K562 (cell line): ENCODE measurements at regions not wholly inside any gene's neighbourhood (a gene's known extent, or its start where the extent isn't known, plus 50 kb on each side); places are given as distances from the start of the nearest gene placed in this dataset.

Experiments
- CBFA2T3 ChIP-seq: fragments of 450-650 bp; IDR thresholded peaks from 2 replicates; pipeline ENCODE4 v1.6.1; 2017
- CCNT2 ChIP-seq: IDR thresholded peaks from 2 replicates; pipeline ENCODE4 v1.6.1; 2011; ENCODE audit warnings: borderline replicate concordance, low read depth, mild to moderate bottlenecking, moderate library complexity, mixed read lengths, low read length; ENCODE audit not compliant: insufficient read length; ENCODE audit errors: extremely low read depth
- CEBPB ChIP-seq: fragments of 450-650 bp; IDR thresholded peaks from 2 replicates; pipeline ENCODE4 v1.6.1; 2016; ENCODE audit warnings: missing genetic modification characterization, missing compliant biosample characterization
- DNMT1 ChIP-seq: fragments of 450-650 bp; IDR thresholded peaks from 2 replicates; pipeline ENCODE4 v1.6.1; 2016; ENCODE audit warnings: antibody characterized with exemption, mild to moderate bottlenecking
- E2F4 ChIP-seq: sonication (generic); formaldehyde crosslinking; IDR thresholded peaks from 2 replicates; pipeline ENCODE4 v1.8.0; 2022; ENCODE audit warnings: mild to moderate bottlenecking, low read depth, missing genetic modification reagents
- HNRNPH1 ChIP-seq: fragments of 200-400 bp; formaldehyde crosslinking; optimal IDR thresholded peaks from 2 replicates; pipeline ENCODE3; 2017; ENCODE audit warnings: low read depth, mild to moderate bottlenecking, low read length, moderate library complexity
- LCOR ChIP-seq: sonication (generic); formaldehyde crosslinking; IDR thresholded peaks from 2 replicates; pipeline ENCODE4 v1.8.0; 2022; ENCODE audit warnings: mild to moderate bottlenecking, missing genetic modification reagents
- MCM5 ChIP-seq: fragments of 450-650 bp; IDR thresholded peaks from 2 replicates; pipeline ENCODE4 v1.6.1; 2016; ENCODE audit warnings: low read depth
- MYNN ChIP-seq, 2 experiments: sonication (generic); formaldehyde crosslinking in 1 of 2; IDR thresholded peaks; 2 replicates each; pipeline versions ENCODE4 v1.5.0 to v1.6.1; 2016 to 2020; ENCODE audit warnings: antibody characterized with exemption in 1 of 2, missing genetic modification reagents in 1 of 2
- SOX6 ChIP-seq: fragments of 450-650 bp; IDR thresholded peaks from 2 replicates; pipeline ENCODE4 v1.6.1; 2014; ENCODE audit warnings: mild to moderate bottlenecking
- SPI1 ChIP-seq: IDR thresholded peaks from 2 replicates; pipeline ENCODE4 v1.6.1; 2011; ENCODE audit warnings: low read depth, low read length, control low read depth, borderline replicate concordance
- TEAD4 ChIP-seq, 2 experiments: sonication (generic) in 1 of 2; formaldehyde crosslinking in 1 of 2; IDR thresholded peaks; 2 replicates each; pipeline versions ENCODE4 v1.6.1 to v1.8.0; 2012 to 2022; ENCODE audit warnings: borderline replicate concordance in 1 of 2, inconsistent platforms in 1 of 2, low read length in 1 of 2, mild to moderate bottlenecking in 1 of 2, missing genetic modification reagents in 1 of 2
- ZFP1 ChIP-seq: fragments of 450-650 bp; formaldehyde crosslinking; IDR thresholded peaks from 2 replicates; pipeline ENCODE4 v1.4.0; 2020; ENCODE audit warnings: mild to moderate bottlenecking, mixed read lengths
- ZNF282 ChIP-seq: sonication (generic); formaldehyde crosslinking; IDR thresholded peaks from 2 replicates; pipeline ENCODE4 v1.8.1; 2023; ENCODE audit warnings: missing genetic modification reagents
- ZNF584 ChIP-seq: fragments of 200-800 bp; sonication (Bioruptor generic); IDR thresholded peaks from 2 replicates; pipeline ENCODE4 v1.6.1; 2016; ENCODE audit warnings: low read depth, mild to moderate bottlenecking, missing genetic modification characterization, missing compliant biosample characterization
- TF ChIP-seq, protein P1 (sequence below): fragments of 450-650 bp; IDR thresholded peaks from 2 replicates; pipeline ENCODE4 v1.6.1; 2016; ENCODE audit warnings: mild to moderate bottlenecking, moderate library complexity
- TF ChIP-seq, protein P2 (sequence below): fragments of 450-650 bp; IDR thresholded peaks from 2 replicates; pipeline ENCODE4 v1.6.1; 2016

GRCh38 chr3:71928212-71928611, 143.3 kb upstream of the PROK2 start (continued):
- TF ChIP-seq, protein P1, sequence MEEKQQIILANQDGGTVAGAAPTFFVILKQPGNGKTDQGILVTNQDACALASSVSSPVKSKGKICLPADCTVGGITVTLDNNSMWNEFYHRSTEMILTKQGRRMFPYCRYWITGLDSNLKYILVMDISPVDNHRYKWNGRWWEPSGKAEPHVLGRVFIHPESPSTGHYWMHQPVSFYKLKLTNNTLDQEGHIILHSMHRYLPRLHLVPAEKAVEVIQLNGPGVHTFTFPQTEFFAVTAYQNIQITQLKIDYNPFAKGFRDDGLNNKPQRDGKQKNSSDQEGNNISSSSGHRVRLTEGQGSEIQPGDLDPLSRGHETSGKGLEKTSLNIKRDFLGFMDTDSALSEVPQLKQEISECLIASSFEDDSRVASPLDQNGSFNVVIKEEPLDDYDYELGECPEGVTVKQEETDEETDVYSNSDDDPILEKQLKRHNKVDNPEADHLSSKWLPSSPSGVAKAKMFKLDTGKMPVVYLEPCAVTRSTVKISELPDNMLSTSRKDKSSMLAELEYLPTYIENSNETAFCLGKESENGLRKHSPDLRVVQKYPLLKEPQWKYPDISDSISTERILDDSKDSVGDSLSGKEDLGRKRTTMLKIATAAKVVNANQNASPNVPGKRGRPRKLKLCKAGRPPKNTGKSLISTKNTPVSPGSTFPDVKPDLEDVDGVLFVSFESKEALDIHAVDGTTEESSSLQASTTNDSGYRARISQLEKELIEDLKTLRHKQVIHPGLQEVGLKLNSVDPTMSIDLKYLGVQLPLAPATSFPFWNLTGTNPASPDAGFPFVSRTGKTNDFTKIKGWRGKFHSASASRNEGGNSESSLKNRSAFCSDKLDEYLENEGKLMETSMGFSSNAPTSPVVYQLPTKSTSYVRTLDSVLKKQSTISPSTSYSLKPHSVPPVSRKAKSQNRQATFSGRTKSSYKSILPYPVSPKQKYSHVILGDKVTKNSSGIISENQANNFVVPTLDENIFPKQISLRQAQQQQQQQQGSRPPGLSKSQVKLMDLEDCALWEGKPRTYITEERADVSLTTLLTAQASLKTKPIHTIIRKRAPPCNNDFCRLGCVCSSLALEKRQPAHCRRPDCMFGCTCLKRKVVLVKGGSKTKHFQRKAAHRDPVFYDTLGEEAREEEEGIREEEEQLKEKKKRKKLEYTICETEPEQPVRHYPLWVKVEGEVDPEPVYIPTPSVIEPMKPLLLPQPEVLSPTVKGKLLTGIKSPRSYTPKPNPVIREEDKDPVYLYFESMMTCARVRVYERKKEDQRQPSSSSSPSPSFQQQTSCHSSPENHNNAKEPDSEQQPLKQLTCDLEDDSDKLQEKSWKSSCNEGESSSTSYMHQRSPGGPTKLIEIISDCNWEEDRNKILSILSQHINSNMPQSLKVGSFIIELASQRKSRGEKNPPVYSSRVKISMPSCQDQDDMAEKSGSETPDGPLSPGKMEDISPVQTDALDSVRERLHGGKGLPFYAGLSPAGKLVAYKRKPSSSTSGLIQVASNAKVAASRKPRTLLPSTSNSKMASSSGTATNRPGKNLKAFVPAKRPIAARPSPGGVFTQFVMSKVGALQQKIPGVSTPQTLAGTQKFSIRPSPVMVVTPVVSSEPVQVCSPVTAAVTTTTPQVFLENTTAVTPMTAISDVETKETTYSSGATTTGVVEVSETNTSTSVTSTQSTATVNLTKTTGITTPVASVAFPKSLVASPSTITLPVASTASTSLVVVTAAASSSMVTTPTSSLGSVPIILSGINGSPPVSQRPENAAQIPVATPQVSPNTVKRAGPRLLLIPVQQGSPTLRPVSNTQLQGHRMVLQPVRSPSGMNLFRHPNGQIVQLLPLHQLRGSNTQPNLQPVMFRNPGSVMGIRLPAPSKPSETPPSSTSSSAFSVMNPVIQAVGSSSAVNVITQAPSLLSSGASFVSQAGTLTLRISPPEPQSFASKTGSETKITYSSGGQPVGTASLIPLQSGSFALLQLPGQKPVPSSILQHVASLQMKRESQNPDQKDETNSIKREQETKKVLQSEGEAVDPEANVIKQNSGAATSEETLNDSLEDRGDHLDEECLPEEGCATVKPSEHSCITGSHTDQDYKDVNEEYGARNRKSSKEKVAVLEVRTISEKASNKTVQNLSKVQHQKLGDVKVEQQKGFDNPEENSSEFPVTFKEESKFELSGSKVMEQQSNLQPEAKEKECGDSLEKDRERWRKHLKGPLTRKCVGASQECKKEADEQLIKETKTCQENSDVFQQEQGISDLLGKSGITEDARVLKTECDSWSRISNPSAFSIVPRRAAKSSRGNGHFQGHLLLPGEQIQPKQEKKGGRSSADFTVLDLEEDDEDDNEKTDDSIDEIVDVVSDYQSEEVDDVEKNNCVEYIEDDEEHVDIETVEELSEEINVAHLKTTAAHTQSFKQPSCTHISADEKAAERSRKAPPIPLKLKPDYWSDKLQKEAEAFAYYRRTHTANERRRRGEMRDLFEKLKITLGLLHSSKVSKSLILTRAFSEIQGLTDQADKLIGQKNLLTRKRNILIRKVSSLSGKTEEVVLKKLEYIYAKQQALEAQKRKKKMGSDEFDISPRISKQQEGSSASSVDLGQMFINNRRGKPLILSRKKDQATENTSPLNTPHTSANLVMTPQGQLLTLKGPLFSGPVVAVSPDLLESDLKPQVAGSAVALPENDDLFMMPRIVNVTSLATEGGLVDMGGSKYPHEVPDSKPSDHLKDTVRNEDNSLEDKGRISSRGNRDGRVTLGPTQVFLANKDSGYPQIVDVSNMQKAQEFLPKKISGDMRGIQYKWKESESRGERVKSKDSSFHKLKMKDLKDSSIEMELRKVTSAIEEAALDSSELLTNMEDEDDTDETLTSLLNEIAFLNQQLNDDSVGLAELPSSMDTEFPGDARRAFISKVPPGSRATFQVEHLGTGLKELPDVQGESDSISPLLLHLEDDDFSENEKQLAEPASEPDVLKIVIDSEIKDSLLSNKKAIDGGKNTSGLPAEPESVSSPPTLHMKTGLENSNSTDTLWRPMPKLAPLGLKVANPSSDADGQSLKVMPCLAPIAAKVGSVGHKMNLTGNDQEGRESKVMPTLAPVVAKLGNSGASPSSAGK = no peak
- TF ChIP-seq SPI1 = no peak
- TF ChIP-seq, protein P2, sequence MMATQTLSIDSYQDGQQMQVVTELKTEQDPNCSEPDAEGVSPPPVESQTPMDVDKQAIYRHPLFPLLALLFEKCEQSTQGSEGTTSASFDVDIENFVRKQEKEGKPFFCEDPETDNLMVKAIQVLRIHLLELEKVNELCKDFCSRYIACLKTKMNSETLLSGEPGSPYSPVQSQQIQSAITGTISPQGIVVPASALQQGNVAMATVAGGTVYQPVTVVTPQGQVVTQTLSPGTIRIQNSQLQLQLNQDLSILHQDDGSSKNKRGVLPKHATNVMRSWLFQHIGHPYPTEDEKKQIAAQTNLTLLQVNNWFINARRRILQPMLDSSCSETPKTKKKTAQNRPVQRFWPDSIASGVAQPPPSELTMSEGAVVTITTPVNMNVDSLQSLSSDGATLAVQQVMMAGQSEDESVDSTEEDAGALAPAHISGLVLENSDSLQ = peak; percentile 91
- TF ChIP-seq SOX6 = peak; percentile 93
- TF ChIP-seq HNRNPH1 = no peak
- TF ChIP-seq DNMT1 = no peak
- TF ChIP-seq CCNT2 = peak; percentile 43
- TF ChIP-seq MCM5 = no peak
- peak; percentile 68 for TF ChIP-seq CBFA2T3
- TF ChIP-seq CEBPB (tag) = no peak
- no peak for TF ChIP-seq ZFP1 (CRISPR knock-in tag)
- TF ChIP-seq TEAD4 (IDR thresholded peaks at IDR 0.05; ENCODE audit: low read length) = peak; percentile 89
- TF ChIP-seq TEAD4 (CRISPR knock-in tag; IDR thresholded peaks at IDR 0.05; ENCODE audit: borderline replicate concordance) = no peak
- no peak for TF ChIP-seq ZNF584 (CRISPR knock-in tag)
- no peak for TF ChIP-seq LCOR
- TF ChIP-seq E2F4 (CRISPR knock-in tag) = no peak
- TF ChIP-seq ZNF282 (CRISPR knock-in tag) = no peak
- TF ChIP-seq MYNN (IDR thresholded peaks at IDR 0.05) = no peak
- no peak for TF ChIP-seq MYNN (CRISPR knock-in tag; IDR thresholded peaks at IDR 0.05)
